Activated B cell treated with CpG ODN at 0.5 μM for 24 hours (primary cell): ENCODE measurements at regions not wholly inside any gene's neighbourhood (a gene's known extent, or its start where the extent isn't known, plus 50 kb on each side); places are given as distances from the start of the nearest gene placed in this dataset.
"Not testable (repeated sequence)": the region's sequence is repeated elsewhere in the genome, so short reads cannot be mapped to it uniquely, and the experiment has no call there.

ENCODE experiments used
- ATAC-seq: fragments of 200-7000 bp; cut with Tn5 transposase; one replicate; pipeline ENCODE4 v1.10.0; 2021; ENCODE audit warnings: low read depth, mild to moderate bottlenecking, moderate library complexity
- CTCF ChIA-PET: fragments of 350-600 bp; sonication (Branson Sonifier 250); formaldehyde crosslinking; loops from one replicate; lab custom pipeline; 2021; ENCODE audit warnings: antibody characterized with exemption; lab: Charles Lee
- POLR2A ChIA-PET: fragments of 350-600 bp; sonication (Branson Sonifier 250); formaldehyde crosslinking; loops from one replicate; lab custom pipeline; 2021; ENCODE audit warnings: antibody characterized with exemption; lab: Charles Lee
- DNase-seq: peaks from one replicate; pipeline ENCODE4 v3.0.0; 2022
- H3K27ac Mint-ChIP-seq: one replicate; pipeline ENCODE4 v1.8.0; 2020; ENCODE audit warnings: mixed read lengths
- H3K27me3 Mint-ChIP-seq: one replicate; pipeline ENCODE4 v1.8.0; 2021; ENCODE audit warnings: mixed read lengths
- H3K36me3 Mint-ChIP-seq: one replicate; pipeline ENCODE4 v1.8.0; 2021; ENCODE audit warnings: low read depth, mixed read lengths
- H3K4me1 Mint-ChIP-seq: one replicate; pipeline ENCODE4 v1.8.0; 2021; ENCODE audit warnings: mixed read lengths
- H3K4me3 Mint-ChIP-seq: one replicate; pipeline ENCODE4 v1.8.0; 2020; ENCODE audit warnings: mild to moderate bottlenecking, mixed read lengths
- H3K9me3 Mint-ChIP-seq: one replicate; pipeline ENCODE4 v1.8.0; 2020; ENCODE audit warnings: mixed read lengths
- intact Hi-C: fragments of 100-400 bp; cut with micrococcal nuclease; formaldehyde crosslinking; loops from one replicate; pipeline ENCODE4 v1.15.1; 2024
- TF ChIP-seq, protein P1 (sequence below): fragments of 200-600 bp; IDR thresholded peaks from one replicate; pipeline ENCODE4 v1.8.0; 2022; ENCODE audit warnings: antibody characterized with exemption, mild to moderate bottlenecking

DNA sequence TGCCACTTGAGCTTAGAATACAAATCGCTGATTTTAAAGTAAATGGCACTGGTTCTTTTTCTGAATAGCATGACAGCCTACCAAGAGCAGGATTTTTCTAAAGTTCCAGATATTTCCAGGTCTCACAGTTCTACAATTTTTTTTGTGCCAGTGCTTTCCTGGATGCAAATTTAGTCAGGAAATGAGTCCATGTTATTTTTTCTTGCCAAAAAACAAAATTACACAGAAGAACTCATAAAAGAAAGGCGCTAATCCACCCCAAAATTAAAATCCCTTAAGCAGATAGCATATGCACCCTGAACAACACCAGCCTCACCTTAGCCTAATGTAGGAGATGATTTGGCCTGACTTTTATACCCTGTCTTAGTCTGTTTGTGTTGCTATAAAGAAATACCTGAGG, 86.4 kb upstream of the ARG1 start:
- H3K4me1 Mint-ChIP-seq: no peaks in the 10 kb centered on the region
- no peaks in the 10 kb centered on the region for H3K36me3 Mint-ChIP-seq
- TF ChIP-seq, protein P1, sequence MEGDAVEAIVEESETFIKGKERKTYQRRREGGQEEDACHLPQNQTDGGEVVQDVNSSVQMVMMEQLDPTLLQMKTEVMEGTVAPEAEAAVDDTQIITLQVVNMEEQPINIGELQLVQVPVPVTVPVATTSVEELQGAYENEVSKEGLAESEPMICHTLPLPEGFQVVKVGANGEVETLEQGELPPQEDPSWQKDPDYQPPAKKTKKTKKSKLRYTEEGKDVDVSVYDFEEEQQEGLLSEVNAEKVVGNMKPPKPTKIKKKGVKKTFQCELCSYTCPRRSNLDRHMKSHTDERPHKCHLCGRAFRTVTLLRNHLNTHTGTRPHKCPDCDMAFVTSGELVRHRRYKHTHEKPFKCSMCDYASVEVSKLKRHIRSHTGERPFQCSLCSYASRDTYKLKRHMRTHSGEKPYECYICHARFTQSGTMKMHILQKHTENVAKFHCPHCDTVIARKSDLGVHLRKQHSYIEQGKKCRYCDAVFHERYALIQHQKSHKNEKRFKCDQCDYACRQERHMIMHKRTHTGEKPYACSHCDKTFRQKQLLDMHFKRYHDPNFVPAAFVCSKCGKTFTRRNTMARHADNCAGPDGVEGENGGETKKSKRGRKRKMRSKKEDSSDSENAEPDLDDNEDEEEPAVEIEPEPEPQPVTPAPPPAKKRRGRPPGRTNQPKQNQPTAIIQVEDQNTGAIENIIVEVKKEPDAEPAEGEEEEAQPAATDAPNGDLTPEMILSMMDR: no peak
- DNase-seq (no peak), ATAC-seq (no peak)
- H3K27ac Mint-ChIP-seq: no peak overlapping the region
- CTCF ChIA-PET: no interaction called here
- H3K27me3 Mint-ChIP-seq: peaks cover 9% of the 10 kb centered on the region
- intact Hi-C loops: no loop called here
- no peaks in the 10 kb centered on the region for H3K9me3 Mint-ChIP-seq
- H3K4me3 Mint-ChIP-seq: no peak overlapping the region
- POLR2A ChIA-PET: no interaction called here

DNA sequence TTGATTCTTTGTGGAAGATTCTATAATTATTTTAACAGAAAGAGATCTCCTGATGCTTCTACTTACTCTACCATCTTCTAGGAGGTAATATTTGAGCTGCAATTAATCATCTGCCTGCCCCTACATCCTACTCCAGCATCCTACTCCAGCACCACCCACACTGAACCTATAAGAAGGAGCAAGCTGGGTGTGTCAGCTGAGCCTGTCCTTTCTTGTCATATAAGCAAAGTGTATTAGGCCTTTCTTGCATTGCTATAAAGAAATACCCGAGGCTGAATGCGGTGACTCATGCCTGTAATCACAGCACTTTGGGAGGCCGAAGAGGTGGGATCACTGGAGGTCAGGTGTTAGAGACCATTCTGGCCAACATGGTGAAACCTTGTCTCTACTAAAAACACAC, 84.2 kb upstream of the ARG1 start:
- ATAC-seq (no peak), DNase-seq (no peak)
- intact Hi-C loops: no loop called here
- ChIA-PET POLR2A (no interaction called here), CTCF (no interaction called here)
- TF ChIP-seq, protein P1: no peak
- H3K4me1 Mint-ChIP-seq: no peaks in the 10 kb centered on the region
- no peak overlapping the region for H3K27ac Mint-ChIP-seq
- no peaks in the 10 kb centered on the region for H3K9me3 Mint-ChIP-seq
- no peaks in the 10 kb centered on the region for H3K36me3 Mint-ChIP-seq
- peaks cover 9% of the 10 kb centered on the region for H3K27me3 Mint-ChIP-seq
- no peak overlapping the region for H3K4me3 Mint-ChIP-seq

DNA sequence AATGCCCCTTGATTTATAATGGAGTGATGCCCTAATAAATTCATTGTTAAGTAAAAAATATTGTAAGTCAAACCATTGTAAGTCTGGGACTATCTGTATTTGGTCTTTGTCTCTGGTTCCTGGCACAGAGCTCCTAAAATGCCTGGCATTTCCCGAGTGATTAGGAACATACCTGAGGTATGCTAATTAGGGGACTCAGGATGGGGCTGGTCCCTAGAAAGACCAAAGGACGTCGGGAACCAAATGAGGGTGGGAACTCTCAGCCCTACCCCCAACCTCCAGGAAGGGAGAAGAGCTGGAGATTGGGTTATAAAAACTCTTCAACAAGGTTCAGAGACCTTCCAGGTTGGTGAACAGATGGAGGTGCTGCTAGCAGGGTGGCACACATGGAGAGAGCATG, 82.6 kb upstream of the ARG1 start:
- intact Hi-C loops: no loop called here
- POLR2A ChIA-PET: no interaction called here
- H3K4me3 Mint-ChIP-seq: no peak overlapping the region
- no peaks in the 10 kb centered on the region for H3K36me3 Mint-ChIP-seq
- no peaks in the 10 kb centered on the region for H3K9me3 Mint-ChIP-seq
- ATAC-seq (no peak), DNase-seq (no peak)
- no peaks in the 10 kb centered on the region for H3K4me1 Mint-ChIP-seq
- CTCF ChIA-PET: no interaction called here
- TF ChIP-seq, protein P1: no peak
- peaks cover 9% of the 10 kb centered on the region for H3K27me3 Mint-ChIP-seq
- H3K27ac Mint-ChIP-seq: no peak overlapping the region

DNA sequence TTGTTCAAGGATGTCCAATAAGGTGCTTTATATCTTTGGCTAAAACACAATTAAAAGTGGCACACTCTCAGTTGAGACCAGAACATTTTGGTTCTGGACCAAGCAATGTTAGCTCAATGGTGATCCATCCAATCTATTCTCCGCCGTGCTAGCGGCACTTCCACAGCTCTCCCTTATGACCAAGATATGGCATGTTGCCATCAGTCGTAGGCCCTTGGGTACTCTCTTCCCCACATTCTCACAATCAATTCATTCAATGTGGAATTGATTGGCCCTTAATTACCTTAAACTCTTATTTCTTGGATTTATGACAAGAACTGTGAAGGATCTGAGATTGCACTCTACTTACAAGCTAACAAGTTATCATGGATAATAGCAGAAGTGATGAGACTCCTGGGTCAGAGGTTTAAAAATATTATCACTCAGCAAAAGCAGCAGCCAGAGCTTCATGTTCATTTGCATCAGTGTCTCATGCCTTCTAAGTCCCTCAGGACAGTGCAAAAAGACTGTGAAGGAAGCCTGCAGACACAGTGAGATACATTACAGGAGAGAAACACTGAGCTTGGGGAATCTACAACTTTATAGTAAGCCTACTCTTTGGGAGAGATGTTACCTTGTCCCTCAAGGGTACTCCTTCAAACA, 80.0 kb upstream of the ARG1 start:
- H3K27me3 Mint-ChIP-seq: peaks cover 7% of the 10 kb centered on the region
- H3K4me1 Mint-ChIP-seq: no peaks in the 10 kb centered on the region
- POLR2A ChIA-PET: no interaction called here
- H3K36me3 Mint-ChIP-seq: no peaks in the 10 kb centered on the region
- ATAC-seq (no peak), DNase-seq (no peak)
- no peaks in the 10 kb centered on the region for H3K9me3 Mint-ChIP-seq
- intact Hi-C loops: no loop called here
- no peak overlapping the region for H3K27ac Mint-ChIP-seq
- CTCF ChIA-PET: no interaction called here
- no peak overlapping the region for H3K4me3 Mint-ChIP-seq
- TF ChIP-seq, protein P1: no peak

DNA sequence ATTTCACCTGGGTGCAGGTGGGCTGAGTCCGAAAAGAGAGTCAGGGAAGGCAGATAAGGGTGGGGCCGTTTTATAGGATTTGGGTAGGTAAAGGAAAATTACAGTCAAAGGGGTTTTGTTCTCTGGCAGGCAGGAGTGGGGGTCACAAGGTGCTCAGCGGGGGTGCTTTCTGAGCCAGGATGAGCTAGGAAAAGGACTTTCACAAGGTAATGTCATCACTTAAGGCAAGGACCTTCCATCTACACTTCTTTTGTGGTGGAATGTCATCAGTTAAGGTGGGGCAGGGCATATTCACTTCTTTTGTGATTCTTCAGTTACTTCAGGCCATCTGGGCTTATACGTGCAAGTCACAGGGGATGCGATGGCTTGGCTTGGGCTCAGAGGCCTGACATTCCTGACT, 68.6 kb upstream of the ARG1 start:
- CTCF ChIA-PET, POLR2A ChIA-PET, intact Hi-C loops, ATAC-seq, H3K36me3 Mint-ChIP-seq, H3K27me3 Mint-ChIP-seq, H3K27ac Mint-ChIP-seq, H3K4me1 Mint-ChIP-seq, H3K4me3 Mint-ChIP-seq, H3K9me3 Mint-ChIP-seq, DNase-seq: not testable (repeated sequence)

DNA sequence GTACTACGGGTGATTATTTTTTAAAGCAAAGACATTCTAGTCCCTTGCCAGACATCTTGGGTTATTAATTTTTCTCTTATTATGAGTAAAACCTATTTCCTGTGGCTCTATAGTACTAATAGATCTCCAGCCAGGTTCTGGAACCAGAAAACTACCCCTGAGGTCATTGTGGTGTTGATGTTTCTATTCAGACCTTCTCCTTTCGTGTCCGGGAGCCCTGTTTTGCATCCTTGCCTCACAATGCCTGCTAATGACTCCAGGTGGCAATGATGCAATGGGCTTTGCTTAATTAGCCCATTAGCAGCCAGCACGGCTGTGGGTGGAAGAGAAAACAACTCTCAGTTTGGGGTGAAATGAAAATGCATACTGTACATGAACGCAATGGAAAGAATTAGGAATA, 62.9 kb upstream of the ARG1 start:
- TF ChIP-seq, protein P1: no peak
- DNase-seq (no peak), ATAC-seq (no peak)
- Mint-ChIP-seq H3K4me3 (no peak overlapping the region), H3K4me1 (no peaks in the 10 kb centered on the region), H3K9me3 (peaks cover 3% of the 10 kb centered on the region), H3K27me3 (no peaks in the 10 kb centered on the region), H3K27ac (no peak overlapping the region), H3K36me3 (no peaks in the 10 kb centered on the region)
- CTCF ChIA-PET: no interaction called here
- intact Hi-C loops: no loop called here
- POLR2A ChIA-PET: no interaction called here
